ENCODE measurements at regions not wholly inside any gene's neighbourhood (a gene's known extent, or its start where the extent isn't known, plus 50 kb on each side); places are given as distances from the start of the nearest gene placed in this dataset.

GRCh38 chr9:747567-747966 lies 93.9 kb upstream of the DMRT1 start:
- H3K27me3 Mint-ChIP-seq (ENCODE audit: unreplicated experiment): no peaks in the 10 kb centered on the region
- no peak overlapping the region for H3K4me3 Mint-ChIP-seq (ENCODE audit: unreplicated experiment)
- no peak for DNase-seq (ENCODE audit: extremely low spot score, unreplicated experiment)
- no peak for TF ChIP-seq CTCF (IDR thresholded peaks at IDR 0.05)
- H3K36me3 Mint-ChIP-seq (ENCODE audit: unreplicated experiment): peaks cover 3% of the 10 kb centered on the region
- H3K9me3 Mint-ChIP-seq (ENCODE audit: unreplicated experiment): no peaks in the 10 kb centered on the region
- peaks cover 28% of the 10 kb centered on the region for H3K4me1 Mint-ChIP-seq (ENCODE audit: unreplicated experiment)
- H3K27ac Mint-ChIP-seq (ENCODE audit: unreplicated experiment): no peak overlapping the region

GRCh38 chr9:748861-749497 lies 92.5 kb upstream of the DMRT1 start:
- no peak for DNase-seq (ENCODE audit: extremely low spot score, unreplicated experiment)
- no peaks in the 10 kb centered on the region for H3K9me3 Mint-ChIP-seq (ENCODE audit: unreplicated experiment)
- no peak overlapping the region for H3K4me3 Mint-ChIP-seq (ENCODE audit: unreplicated experiment)
- no peak overlapping the region for H3K27ac Mint-ChIP-seq (ENCODE audit: unreplicated experiment)
- H3K36me3 Mint-ChIP-seq (ENCODE audit: unreplicated experiment): no peaks in the 10 kb centered on the region
- H3K27me3 Mint-ChIP-seq (ENCODE audit: unreplicated experiment): no peaks in the 10 kb centered on the region
- no peak for TF ChIP-seq CTCF (IDR thresholded peaks at IDR 0.05)
- H3K4me1 Mint-ChIP-seq (ENCODE audit: unreplicated experiment): peaks cover 32% of the 10 kb centered on the region

GRCh38 chr9:749716-750115 lies 91.8 kb upstream of the DMRT1 start:
- Mint-ChIP-seq H3K4me3 (ENCODE audit: unreplicated experiment) (no peak overlapping the region), H3K27ac (ENCODE audit: unreplicated experiment) (no peak overlapping the region), H3K27me3 (ENCODE audit: unreplicated experiment) (no peaks in the 10 kb centered on the region), H3K4me1 (ENCODE audit: unreplicated experiment) (peaks cover 32% of the 10 kb centered on the region), H3K9me3 (ENCODE audit: unreplicated experiment) (no peaks in the 10 kb centered on the region), H3K36me3 (ENCODE audit: unreplicated experiment) (no peaks in the 10 kb centered on the region)
- DNase-seq (ENCODE audit: extremely low spot score, unreplicated experiment): no peak
- TF ChIP-seq CTCF (IDR thresholded peaks at IDR 0.05): no peak

GRCh38 chr9:750249-750967 lies 91.1 kb upstream of the DMRT1 start:
- H3K4me1 Mint-ChIP-seq (ENCODE audit: unreplicated experiment): peaks cover 33% of the 10 kb centered on the region
- H3K27me3 Mint-ChIP-seq (ENCODE audit: unreplicated experiment): no peaks in the 10 kb centered on the region
- TF ChIP-seq CTCF (IDR thresholded peaks at IDR 0.05): no peak
- H3K4me3 Mint-ChIP-seq (ENCODE audit: unreplicated experiment): no peak overlapping the region
- H3K36me3 Mint-ChIP-seq (ENCODE audit: unreplicated experiment): no peaks in the 10 kb centered on the region
- no peaks in the 10 kb centered on the region for H3K9me3 Mint-ChIP-seq (ENCODE audit: unreplicated experiment)
- H3K27ac Mint-ChIP-seq (ENCODE audit: unreplicated experiment): peak overlapping the region; percentile 94
- no peak for DNase-seq (ENCODE audit: extremely low spot score, unreplicated experiment)

All from osteocyte (in vitro differentiated cells).